Sigmoid colon (tissue), 6 donors: ENCODE measurements at regions not wholly inside any gene's neighbourhood (a gene's known extent, or its start where the extent isn't known, plus 50 kb on each side); places are given as distances from the start of the nearest gene placed in this dataset.

Experiments
- DNase-seq: peaks from one replicate; pipeline ENCODE4 v3.0.0-alpha.2; 2019
- H3K27ac ChIP-seq, 4 donors: fragments of 200-600 bp; sonication (generic); one replicate each; pipeline ENCODE4 v1.5.1; 2016 to 2019; ENCODE audit warnings: mild to moderate bottlenecking in 1 of 4
- H3K27me3 ChIP-seq, 3 donors: fragments of 200-600 bp; sonication (generic); one replicate each; pipeline ENCODE4 v1.5.1; 2019; ENCODE audit warnings: mild to moderate bottlenecking in 1 of 3
- H3K36me3 ChIP-seq, 4 donors: fragments of 200-600 bp; sonication (generic); one replicate each; pipeline ENCODE4 v1.5.1; 2016 to 2019
- H3K4me1 ChIP-seq, 4 donors: fragments of 200-600 bp; sonication (generic); one replicate each; pipeline ENCODE4 v1.5.1; 2017 to 2019
- H3K4me3 ChIP-seq, 4 donors: fragments of 200-600 bp; sonication (generic); one replicate each; pipeline ENCODE4 v1.5.1; 2017 to 2019; ENCODE audit warnings: mild to moderate bottlenecking in 2 of 4, moderate library complexity in 1 of 4
- H3K9me3 ChIP-seq, 4 donors: fragments of 200-600 bp in 3 of 4; sonication (generic) in 3 of 4; one replicate each; pipeline versions ENCODE4 v1.5.1 to v1.6.1; 2013 to 2019
- EP300 ChIP-seq, 4 donors: sonication (generic); formaldehyde crosslinking; IDR thresholded peaks; one replicate each; pipeline ENCODE4 v1.6.1; 2017; ENCODE audit warnings: antibody characterized with exemption in 4 of 4
- POLR2A ChIP-seq, 2 donors: fragments of 450-650 bp; IDR thresholded peaks; one replicate each; pipeline ENCODE4 v1.6.1; 2016; ENCODE audit warnings: antibody characterized with exemption in 2 of 2, mild to moderate bottlenecking in 2 of 2, moderate library complexity in 2 of 2
- POLR2AphosphoS5 ChIP-seq, 4 donors: sonication (generic); formaldehyde crosslinking; IDR thresholded peaks; one replicate each; pipeline ENCODE4 v1.6.1; 2017; ENCODE audit warnings: antibody characterized with exemption in 4 of 4
- WGBS, 2 donors: extraction: QIAGEN DNeasy Blood & Tissue Kit; methylation state at CpG; one replicate each; pipeline ENCODE4 v1.1.7; 2013; 5-methylcytosine and 5-hydroxymethylcytosine counted together
- intact Hi-C: fragments of 100-400 bp; cut with DNase I; formaldehyde crosslinking; loops from one replicate; pipeline ENCODE4 v1.15.1; 2023
- TF ChIP-seq, protein P1 (sequence below), 4 experiments: fragments of 450-650 bp in 3 of 4; fragments of 200-600 bp in 1 of 4; IDR thresholded peaks; one replicate each; pipeline ENCODE4 v1.5.1; 2016 to 2019; ENCODE audit warnings: antibody characterized with exemption in 4 of 4, mild to moderate bottlenecking in 3 of 4, moderate library complexity in 2 of 4
- donor health status: healthy with polysubstance abuse.
- donor health status: healthy.

DNA sequence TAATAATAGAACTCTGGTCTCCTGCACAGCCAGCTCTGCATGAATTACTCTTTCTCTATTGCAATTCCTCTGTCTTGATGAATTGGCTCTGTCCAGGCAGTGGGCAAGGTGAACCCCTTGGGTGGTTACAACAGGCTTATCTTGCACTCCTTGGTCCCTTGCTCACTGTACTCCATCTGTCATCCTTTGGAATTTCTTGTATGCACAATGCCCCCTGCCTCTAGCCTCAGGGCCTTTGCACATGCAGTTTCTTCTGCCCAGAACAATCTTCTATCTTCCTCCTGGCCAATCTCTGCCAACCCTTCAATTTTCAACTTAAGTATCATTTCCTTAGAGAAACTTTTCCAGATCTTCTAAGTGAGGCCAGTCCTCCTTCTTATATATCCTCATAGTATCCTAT is 114.7 kb upstream of the NLRP1 start:
- H3K27ac ChIP-seq: no peak overlapping the region
- H3K9me3 ChIP-seq: peaks cover 0 to 6% (median 3%) of the 10 kb centered on the region in 4 donors
- H3K36me3 ChIP-seq: no peaks in the 10 kb centered on the region
- TF ChIP-seq, protein P1, sequence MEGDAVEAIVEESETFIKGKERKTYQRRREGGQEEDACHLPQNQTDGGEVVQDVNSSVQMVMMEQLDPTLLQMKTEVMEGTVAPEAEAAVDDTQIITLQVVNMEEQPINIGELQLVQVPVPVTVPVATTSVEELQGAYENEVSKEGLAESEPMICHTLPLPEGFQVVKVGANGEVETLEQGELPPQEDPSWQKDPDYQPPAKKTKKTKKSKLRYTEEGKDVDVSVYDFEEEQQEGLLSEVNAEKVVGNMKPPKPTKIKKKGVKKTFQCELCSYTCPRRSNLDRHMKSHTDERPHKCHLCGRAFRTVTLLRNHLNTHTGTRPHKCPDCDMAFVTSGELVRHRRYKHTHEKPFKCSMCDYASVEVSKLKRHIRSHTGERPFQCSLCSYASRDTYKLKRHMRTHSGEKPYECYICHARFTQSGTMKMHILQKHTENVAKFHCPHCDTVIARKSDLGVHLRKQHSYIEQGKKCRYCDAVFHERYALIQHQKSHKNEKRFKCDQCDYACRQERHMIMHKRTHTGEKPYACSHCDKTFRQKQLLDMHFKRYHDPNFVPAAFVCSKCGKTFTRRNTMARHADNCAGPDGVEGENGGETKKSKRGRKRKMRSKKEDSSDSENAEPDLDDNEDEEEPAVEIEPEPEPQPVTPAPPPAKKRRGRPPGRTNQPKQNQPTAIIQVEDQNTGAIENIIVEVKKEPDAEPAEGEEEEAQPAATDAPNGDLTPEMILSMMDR (IDR thresholded peaks at IDR 0.05): no peak
- DNase-seq: no peak
- peaks cover 0 to 10% (median 8%) of the 10 kb centered on the region in 4 donors for H3K4me1 ChIP-seq
- intact Hi-C loops: no loop called here
- no peak overlapping the region for H3K4me3 ChIP-seq
- H3K27me3 ChIP-seq: peaks cover 0 to 3% (median 0%) of the 10 kb centered on the region in 3 donors

DNA sequence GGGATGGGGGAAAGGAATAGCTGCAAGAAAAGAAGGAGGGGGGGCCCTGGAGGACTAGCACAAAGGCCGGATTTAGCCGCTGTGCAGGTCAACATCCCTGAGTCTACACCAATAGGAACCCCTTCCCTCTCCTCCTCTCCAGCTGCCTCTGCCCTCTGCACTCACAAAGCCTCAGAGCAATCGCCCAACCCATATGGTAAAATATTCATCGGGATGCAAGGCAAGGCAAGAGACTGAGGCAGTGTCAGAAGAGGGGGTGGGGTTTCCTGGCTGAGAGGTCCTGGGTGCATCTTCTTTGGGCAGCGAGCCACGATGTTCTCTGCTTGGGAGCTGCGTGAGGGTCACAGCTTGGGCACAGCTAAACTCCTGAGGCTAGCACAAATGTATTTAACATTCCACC is 115.5 kb upstream of the NLRP1 start:
- WGBS, 2 donors: 31 to 54% methylated on average over 7 of the region's 7 CpGs
- DNase-seq: no peak
- H3K27me3 ChIP-seq: peaks cover 0 to 6% (median 0%) of the 10 kb centered on the region in 3 donors
- no peak for TF ChIP-seq EP300 (IDR thresholded peaks at IDR 0.05)
- no peak for TF ChIP-seq POLR2AphosphoS5 (IDR thresholded peaks at IDR 0.05)
- no peak for TF ChIP-seq POLR2A (IDR thresholded peaks at IDR 0.05)
- TF ChIP-seq, protein P1 (IDR thresholded peaks at IDR 0.05): no peak
- no peaks in the 10 kb centered on the region for H3K36me3 ChIP-seq
- peaks cover 0 to 5% (median 2%) of the 10 kb centered on the region in 4 donors for H3K4me1 ChIP-seq
- no peak overlapping the region for H3K4me3 ChIP-seq
- H3K9me3 ChIP-seq: peaks cover 0 to 6% (median 3%) of the 10 kb centered on the region in 4 donors
- no peak overlapping the region for H3K27ac ChIP-seq
- intact Hi-C loops: no loop called here

DNA sequence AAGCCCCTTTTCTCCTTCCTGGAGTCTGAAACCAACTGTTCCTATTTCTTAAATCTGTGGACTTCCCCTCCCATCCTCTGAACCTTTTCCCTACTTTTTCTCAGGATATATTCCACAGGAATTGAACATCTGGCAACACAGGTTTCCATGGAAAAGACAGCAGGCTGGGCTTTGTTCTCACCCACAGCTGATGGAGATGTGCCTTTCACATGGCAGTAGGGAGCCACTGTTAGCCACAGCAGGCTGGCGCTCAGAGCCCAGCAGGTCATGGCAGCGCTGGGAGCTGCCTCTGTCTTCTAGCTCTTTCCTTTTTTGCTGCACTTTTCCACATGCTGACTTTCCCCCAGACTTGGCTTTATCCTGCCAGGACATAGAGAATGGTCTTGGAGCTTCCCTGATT is 116.4 kb upstream of the NLRP1 start:
- Histone ChIP-seq H3K27me3 (peaks cover 0 to 6% (median 0%) of the 10 kb centered on the region in 3 donors), H3K4me3 (no peak overlapping the region), H3K9me3 (peaks cover 0 to 6% (median 3%) of the 10 kb centered on the region in 4 donors), H3K27ac (no peak overlapping the region), H3K36me3 (no peaks in the 10 kb centered on the region), H3K4me1 (no peaks in the 10 kb centered on the region)
- WGBS, 2 donors: 33 to 57% methylated on average over 2 of the region's 2 CpGs
- TF ChIP-seq, protein P1 (IDR thresholded peaks at IDR 0.05): no peak
- TF ChIP-seq POLR2A (IDR thresholded peaks at IDR 0.05) (no peak), POLR2AphosphoS5 (IDR thresholded peaks at IDR 0.05) (no peak), EP300 (IDR thresholded peaks at IDR 0.05) (no peak)
- DNase-seq: no peak
- intact Hi-C loops: no loop called here

DNA sequence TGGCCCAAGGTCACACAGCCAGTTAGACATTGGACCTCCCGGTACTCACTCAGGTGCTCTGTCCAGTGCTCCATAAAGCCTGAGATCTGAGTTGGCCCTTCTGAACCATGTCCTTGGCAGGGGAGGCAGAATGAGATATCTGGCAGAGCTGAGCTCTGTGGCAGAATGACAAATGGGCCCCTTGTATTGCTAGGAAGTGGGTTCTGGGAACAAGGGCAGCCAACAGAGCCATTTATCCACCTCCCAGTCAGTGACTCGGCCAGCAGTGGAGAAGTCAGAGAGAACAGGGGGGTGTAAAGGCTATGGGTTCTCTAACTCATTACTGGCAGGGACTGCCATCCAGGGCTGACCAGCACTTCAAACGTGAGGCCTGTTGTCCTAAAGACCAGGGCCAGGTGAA is 117.1 kb upstream of the NLRP1 start:
- H3K4me1 ChIP-seq: no peaks in the 10 kb centered on the region
- TF ChIP-seq EP300 (IDR thresholded peaks at IDR 0.05): no peak
- TF ChIP-seq, protein P1 (IDR thresholded peaks at IDR 0.05): no peak
- TF ChIP-seq POLR2A (IDR thresholded peaks at IDR 0.05): no peak
- TF ChIP-seq POLR2AphosphoS5 (IDR thresholded peaks at IDR 0.05): no peak
- no peak overlapping the region for H3K4me3 ChIP-seq
- WGBS, 2 donors: 56 to 73% methylated on average over 3 of the region's 3 CpGs
- no peak overlapping the region for H3K27ac ChIP-seq
- H3K27me3 ChIP-seq: peaks cover 0 to 6% (median 0%) of the 10 kb centered on the region in 3 donors
- peaks cover 0 to 6% (median 3%) of the 10 kb centered on the region in 4 donors for H3K9me3 ChIP-seq
- no peak for DNase-seq
- intact Hi-C loops: no loop called here
- no peaks in the 10 kb centered on the region for H3K36me3 ChIP-seq

DNA sequence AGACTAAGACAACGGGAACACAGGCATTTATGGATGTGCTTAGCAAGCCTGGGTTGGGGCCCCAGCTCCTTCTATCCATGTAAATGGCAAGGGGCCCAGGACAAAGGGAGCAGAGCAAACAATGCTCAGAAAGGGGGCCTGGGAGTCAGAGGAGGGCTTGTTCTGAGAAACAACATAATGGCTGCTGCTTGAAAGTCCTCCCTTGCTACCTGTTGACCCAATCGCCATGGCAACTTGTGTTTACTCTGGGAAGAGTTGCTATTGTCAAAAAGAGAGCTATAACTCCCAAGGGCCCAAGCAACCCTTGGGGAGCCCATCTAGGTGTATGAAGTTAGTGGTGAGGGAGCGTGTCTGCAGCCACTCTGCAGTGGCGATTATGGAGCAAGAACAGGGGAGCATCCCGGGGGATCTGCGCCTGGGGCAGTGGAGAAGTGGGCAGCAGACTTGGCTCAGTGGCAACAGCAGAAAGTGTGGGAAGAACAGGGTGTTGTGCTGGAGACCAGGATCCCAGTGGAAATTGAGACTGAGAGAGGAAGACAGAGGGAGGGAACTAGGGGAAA is 118.7 kb upstream of the NLRP1 start:
- peaks cover 0 to 6% (median 0%) of the 10 kb centered on the region in 3 donors for H3K27me3 ChIP-seq

More for the DNA sequence above, 118.7 kb upstream of the NLRP1 start:
- no peak for DNase-seq
- TF ChIP-seq POLR2A (IDR thresholded peaks at IDR 0.05) (no peak), EP300 (IDR thresholded peaks at IDR 0.05) (no peak), POLR2AphosphoS5 (IDR thresholded peaks at IDR 0.05) (no peak)
- TF ChIP-seq, protein P1 (IDR thresholded peaks at IDR 0.05): no peak
- H3K4me3 ChIP-seq: no peak overlapping the region
- intact Hi-C loops: no loop called here
- WGBS, 2 donors: 82 to 85% methylated on average over 6 of the region's 6 CpGs
- H3K4me1 ChIP-seq: no peaks in the 10 kb centered on the region
- no peaks in the 10 kb centered on the region for H3K36me3 ChIP-seq
- peaks cover 0 to 6% (median 3%) of the 10 kb centered on the region in 4 donors for H3K9me3 ChIP-seq
- no peak overlapping the region for H3K27ac ChIP-seq
